Fibroblast of peridontal ligament (primary cell): ENCODE measurements at regions not wholly inside any gene's neighbourhood (a gene's known extent, or its start where the extent isn't known, plus 50 kb on each side); places are given as distances from the start of the nearest gene placed in this dataset.
A peak's percentile ranks its signal among the peaks of the same experiment; 100 is the strongest.
"Not testable (repeated sequence)": the region's sequence is repeated elsewhere in the genome, so short reads cannot be mapped to it uniquely, and the experiment has no call there.

ENCODE experiments used
- DNase-seq: peaks from one replicate; pipeline ENCODE4 v3.0.0-alpha.2; 2010; ENCODE audit errors: extremely low read depth

DNA sequence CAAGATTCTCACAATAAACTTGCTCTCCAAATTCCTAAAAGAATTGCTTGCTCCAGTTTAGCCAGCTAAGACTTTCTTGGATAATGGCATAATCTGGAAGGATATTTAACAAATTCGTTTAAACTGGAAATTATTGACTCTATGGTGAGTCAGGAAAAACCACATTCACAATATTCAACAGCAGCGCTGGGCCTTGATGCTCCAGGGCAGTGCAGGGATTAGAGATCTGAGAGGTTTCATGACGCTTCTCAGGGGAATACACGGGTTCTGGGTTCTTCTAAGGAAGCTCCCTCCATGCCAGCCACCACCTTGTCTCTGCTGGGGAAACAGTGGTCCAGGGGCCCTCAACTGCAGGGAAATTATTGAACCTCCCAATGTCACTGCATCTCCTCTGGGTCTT lies 123.3 kb upstream of the FAM20C start:
- not testable (repeated sequence) for DNase-seq

DNA sequence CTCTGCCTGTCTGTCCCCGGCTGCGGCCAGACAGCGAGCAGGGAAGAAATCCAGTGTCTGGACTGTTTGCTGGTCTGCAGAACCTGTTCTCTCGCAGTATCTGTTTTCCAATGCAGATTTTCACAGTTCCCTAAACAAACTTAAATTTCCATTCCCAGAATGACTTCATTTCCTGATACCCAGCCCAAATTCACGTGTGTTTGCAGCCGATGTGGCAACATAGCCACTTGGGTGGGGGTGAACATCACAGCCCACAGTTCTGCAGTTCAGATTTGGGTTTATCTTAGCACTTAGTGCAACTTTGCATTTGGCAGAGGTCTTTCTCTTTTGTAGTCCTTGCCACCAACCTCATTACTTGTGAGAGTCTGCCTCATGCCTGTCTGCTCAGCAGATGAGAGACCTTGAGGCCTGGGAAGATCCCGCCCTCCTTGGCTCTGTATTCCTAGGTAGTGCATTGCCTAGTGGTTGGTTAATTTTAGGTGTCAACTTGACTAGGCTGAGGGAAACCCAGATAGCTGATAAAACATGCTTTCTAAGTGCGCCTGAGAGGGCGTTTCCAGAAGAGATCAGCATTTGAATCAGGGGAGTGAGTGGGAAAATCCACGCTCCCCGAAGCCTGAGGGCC lies 122.8 kb upstream of the FAM20C start:
- DNase-seq = not testable (repeated sequence)

DNA sequence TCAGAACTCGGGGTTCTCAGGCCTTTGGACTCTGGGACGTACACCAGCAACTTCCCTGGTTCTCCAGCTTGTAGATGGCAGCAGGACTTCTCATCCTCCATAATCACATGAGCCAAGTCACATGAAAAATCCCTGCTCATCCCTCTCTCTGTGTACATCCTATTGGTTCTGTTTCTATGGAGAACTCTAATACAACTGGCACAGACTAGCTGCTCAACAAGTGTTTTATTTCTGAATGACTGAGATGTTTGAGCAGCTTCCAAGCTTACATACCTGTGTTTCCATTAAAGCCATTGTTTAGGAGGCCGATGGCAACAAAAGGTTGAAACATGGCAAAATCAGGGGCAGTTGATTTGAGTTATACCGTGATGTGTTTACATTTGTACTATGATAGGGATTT lies 122.2 kb upstream of the FAM20C start:
- not testable (repeated sequence) for DNase-seq

DNA sequence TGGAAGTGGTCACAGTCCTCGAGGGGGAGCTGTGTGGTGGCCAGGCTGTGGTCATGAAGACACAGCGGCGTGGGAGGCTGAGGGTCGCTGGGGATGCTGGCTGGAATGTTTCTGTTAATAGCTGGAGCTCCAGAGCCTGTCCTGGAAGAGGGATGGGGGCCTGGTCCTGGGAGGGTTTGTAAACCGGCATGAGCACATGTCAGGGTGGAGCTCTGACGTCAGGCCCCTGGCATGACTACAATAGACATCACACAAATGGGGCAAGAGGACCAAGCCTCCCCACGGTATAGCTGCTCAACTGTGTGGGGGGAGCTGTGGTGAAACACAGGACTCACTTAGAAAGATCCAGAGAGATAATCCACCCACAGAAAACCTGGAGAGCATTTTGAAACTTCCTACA lies 121.4 kb upstream of the FAM20C start:
- DNase-seq = peak; percentile 78

DNA sequence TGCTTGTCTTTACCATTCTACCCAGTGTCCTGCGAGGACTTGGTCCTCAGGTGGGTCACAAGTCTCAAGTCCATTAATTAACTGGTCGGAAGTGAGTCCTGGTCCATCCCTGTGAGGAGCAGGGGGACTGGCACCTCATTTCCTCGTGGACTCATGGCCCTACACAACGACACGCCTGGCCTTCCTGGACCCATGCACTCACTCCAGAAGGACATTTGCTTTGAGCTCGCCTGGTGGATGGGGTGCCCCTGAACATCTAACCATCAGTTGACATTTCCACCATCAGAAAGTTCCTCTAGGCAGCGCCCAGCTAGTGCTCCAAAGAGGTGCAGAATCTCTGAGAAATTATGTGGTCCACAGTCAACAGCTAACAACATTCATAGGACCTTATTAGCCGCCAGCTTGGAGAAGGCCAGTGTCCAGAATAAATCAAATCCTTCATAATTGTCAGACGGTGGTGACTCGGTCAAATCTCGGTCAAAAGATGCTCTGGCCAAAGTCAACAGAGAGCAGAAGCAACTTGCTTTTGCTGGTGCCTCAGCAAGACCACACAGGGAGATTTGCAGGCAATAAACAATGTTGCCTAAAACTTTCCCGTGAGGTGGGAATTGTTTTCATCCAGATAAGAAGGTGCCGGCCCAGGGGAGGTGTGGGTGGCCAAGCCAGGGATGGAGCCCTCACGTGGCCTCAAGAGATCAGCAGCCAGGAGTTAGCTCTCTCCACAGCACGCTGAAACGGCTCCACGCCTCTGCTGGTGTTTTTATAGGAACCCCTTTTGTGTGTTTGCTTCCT lies 119.9 kb upstream of the FAM20C start:
- not testable (repeated sequence) for DNase-seq

DNA sequence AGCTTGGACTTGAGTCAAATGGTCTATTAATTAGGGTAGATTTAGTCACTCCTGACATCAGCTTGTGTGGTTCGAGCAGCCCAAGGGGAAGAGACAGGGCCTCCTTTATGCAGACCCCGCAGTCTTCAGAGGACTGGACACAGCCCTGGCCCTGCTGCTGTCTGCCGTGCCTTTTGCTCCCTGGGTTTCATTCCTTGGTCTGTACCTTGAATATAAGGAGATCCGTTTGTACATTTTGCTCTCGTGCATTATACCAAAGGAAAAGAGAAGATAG lies 119.4 kb upstream of the FAM20C start:
- DNase-seq = not testable (repeated sequence)

DNA sequence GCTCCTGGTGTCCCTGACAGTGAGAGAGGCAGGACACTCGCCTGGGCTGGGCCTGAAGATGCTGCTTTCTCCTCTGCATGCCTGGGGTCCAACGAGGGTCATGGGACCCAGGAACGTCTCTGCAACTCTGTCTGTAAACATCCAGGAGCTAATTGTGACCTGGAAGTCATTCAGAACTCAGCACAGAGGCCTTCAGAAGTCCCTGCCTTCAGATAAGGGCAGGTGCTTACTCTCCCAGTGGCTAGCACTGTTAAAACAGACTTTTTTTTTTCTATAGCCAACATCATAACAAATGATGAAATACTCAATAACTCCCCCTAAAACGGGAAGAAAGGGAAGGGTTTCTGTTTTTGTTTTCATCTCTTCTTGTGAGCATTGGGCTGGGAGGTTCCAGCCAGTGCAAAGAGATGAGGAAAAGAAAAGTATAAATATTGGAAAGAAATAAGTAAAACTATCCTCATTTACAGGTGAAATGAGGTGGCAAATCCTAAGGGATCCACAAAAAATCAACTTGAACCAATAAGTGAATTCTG lies 118.3 kb upstream of the FAM20C start:
- not testable (repeated sequence) for DNase-seq

DNA sequence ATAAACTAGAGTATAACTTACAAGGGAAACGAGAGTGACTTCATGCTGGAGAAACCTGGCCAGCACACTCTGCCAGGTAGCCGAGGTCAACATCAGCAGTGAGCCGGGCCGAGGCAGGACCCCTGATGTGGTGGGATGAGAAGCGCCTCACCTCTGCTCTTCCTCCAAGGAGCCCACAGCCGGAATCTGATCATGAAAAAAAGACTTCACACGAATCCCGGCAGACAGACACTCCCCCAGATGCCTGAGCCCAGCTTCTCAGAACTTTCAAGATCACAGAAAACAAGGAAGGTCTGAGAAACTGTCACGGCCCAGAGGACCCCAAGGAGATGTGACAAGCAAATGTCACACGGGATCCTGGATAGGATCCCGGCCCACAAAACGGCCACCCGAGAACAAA lies 116.9 kb upstream of the FAM20C start:
- DNase-seq = not testable (repeated sequence)

DNA sequence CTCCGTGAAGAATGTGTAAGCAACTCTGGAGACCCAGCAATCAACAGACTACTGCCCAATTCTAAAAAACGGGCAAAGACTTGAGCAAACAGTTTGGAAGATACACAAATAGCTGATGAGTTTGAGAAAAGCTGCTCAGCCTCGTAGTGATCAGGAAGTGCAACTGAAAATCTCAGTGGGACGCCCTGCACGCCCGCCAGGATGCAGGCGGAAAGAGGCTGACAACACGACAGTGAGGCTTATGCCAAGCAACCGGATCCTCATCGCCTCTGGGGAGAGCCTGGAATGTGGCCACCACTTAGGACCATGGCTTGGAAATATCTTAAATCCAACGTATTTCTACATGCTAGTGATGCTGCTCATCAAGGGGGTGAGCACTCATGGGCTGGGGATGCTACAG lies 116.2 kb upstream of the FAM20C start:
- not testable (repeated sequence) for DNase-seq

DNA sequence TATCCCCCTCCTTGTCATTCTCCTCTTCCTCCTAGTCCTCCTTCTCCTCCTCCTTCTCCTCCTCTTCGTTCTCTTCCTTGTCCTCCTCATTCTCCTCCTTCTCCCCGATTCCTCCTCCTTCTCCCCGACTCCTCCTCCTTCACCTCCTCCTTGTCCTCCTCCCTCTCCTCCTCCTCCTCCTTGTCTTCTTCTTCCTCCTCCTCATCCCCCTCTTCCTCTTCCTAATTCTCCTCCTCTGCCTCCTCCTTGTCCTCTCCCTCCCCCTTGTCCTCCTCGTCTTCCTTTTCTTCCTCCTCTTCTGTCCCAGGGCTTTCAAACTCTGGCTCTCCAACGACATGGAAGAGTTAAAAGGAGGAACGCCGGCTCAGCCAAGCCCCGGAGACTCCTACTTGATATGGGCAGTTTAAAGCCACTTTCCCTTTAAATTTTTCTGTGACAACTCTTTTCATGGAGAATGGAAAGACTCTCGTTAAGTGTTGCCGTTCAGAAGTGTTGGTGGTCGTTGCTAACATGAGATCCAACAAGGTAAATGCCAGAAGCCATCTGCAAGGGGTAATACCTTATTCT lies 115.5 kb upstream of the FAM20C start:
- not testable (repeated sequence) for DNase-seq

DNA sequence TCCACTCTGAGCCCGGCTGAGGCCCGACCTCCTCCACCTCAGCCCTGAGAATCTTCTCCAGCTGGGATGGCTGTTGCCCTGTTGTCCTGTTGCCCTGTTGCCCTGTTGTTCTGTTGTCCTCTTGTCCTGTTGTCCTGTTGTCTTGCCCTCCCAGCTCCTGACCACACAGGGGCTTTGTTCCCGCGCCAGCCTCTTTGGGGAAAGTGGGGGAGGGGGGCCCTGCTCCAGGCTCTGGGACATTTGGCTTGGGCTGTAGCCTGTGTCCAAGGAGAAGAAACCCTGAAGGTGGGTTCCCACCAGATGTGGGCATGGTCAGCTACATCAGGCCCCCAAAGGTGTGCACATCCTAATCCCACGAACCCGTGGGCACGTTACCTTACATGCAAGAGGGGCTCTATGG lies 113.5 kb upstream of the FAM20C start:
- DNase-seq = not testable (repeated sequence)

DNA sequence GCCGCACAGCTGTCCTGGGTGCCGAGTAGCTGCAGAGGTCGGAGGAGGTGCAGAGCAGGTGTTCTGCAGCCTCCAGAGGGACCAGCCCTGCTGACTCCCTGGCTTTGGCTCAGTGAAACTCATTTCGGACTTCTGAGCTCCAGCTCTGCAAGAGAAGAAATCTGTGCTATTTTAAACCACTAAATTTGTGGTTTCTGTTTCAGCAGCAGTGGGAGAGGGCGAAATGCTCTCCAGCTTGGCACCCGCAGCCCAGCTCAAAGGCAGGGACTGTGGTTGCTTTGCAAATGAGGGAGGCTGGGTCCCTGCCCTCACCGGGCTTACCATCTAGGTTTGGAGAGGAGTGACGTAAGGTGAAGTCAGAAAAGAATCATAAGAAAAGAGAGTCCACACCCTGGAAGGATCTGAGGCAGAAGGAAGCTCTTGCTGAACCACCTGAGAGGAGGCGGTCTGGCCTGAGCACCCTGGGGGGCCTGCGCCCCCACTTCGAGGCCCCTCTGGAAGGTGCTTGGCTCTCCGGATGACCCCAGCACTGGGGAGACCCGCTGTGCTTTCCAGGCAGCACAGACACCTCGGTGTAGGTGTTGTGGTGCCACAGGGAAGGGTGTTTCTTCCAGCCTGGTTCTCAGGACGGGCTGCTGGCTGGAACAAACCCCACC lies 112.8 kb upstream of the FAM20C start:
- DNase-seq = peak; percentile 48

DNA sequence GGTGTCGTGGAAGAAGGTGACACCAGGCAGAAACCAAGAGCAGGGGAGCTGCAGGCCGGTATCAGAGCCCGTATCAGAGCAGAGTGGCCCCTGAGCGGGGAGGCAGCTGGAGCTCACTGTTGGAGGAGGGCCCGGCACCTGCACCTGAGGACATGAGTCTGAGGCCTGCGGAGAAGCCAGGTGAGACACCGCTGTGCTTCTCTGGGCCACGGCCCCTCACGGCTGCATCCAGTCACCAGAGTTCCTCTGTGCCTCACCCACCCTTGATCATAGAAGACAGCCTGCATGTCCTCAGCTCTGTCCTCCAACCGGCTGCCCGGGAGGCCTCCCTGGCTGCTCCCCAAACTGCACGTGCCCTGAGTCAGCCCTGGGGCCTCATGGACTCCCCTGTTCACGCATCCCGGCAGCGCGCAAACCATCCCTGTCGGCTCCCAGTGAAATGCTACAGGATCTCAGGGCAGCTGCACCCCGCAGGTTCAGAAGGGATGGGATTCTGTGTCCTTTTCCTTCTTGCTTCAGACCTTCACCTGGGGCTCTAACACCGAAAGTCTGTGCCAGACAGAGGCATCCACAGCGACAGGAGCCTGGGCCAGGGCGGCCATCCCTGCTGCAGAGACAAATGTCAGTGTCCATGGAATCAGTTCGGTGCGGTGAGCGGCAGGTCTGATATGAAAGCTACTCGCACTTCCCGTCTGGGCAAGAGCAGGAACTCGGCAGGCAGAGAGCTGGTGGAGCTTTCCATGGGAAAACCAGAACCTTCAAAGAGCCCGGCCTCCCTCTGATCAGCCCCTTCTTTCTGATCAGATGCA lies 111.9 kb upstream of the FAM20C start:
- no peak for DNase-seq

DNA sequence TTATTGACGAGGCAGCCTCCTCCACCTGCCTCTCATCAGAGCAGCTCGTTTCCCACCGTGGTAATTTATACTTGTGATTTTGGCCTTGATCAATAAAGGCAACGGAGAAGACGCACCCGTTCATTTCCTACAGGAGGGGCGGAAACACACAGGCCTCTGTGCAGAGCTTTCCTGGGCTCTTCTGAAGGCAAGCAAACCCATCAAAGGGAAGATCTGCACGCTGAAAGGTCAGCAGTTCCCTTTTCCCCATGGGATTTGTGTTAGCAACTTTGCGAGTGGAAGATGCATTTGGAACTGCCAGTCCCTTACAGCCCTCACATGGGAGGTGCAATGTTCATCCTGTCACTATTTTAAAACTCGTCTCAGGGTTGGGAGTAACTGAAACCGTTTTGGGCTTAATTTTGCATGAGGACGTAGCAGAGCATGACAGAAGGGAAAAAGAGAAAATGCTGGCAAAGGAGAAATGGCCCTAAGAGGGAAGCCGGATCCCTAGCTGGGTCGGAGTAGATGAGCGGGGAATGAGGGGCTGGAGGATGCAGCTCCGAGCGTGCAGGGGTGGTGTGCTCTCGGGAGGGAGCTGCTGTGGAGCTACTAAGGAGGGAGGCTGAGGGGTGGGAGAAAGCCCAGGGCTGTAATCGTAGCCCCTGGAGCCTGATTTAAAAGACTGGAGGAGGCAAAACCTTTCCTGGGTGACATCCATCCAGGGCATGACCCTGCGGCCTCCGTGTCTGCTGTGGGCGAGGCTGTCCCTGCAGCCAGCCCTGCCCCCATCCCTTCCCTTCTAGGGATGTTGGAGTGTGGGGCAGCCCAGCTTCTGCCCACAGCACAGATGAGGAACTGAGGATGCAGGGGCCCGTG lies 111.1 kb upstream of the FAM20C start:
- no peak for DNase-seq

DNA sequence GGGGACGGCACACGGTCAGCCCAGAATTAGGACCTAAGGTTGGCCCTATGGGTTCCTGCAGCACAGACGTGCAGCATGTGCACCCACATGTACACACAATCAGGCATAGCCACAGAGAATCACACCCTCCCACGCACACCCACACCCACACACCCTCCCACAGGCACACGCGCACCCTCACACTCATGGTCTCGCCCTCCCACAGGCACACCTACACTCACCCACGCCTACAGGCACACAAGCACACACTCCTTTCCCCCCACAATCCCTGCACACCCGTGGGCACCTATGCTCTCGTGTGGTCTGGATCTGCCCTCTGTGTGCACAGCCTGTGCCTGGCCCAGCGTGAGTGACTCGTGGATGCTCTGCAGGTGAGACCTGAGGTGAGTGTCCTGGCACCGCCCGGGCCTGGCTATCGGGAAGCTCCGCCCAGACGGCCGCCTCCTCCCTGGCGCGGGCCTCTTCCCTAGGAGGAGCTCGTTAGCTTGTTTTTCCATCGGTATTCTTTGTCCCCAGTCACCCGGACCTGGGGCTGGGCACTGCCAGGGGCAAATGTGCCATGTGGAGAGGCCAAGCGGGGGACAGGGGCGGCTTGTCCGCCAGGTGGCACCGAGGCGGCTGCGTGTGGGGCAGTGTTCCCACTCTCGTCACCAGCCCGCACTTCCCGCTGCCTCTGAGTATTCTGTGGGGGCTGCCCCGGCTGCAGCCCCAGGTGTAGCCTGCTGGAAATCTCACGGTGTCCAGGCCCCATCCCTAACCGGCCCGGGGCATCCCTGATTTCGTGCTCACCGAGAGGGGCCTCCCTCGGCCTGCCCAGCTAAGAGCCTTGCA lies 110.2 kb upstream of the FAM20C start:
- DNase-seq = no peak

DNA sequence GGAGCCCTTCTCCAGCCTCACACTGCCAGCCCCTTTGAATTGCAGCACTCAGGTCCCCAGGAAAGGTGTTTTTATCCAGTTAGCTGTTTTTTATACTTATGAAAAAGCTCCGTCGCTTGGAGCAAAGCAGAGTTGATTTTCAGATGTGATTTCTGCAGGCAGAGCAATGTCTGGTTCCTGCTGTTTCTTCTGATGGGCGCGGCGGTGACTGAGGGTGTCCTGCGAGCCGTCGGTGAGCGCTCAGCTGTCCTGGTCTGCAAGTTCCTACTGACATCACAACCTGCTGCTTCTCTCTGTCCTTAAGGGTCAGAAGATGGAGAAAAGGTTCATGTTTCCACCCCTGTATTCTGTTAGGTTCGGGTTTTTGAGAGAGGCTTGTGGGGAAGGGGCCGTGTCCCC lies 109.6 kb upstream of the FAM20C start:
- no peak for DNase-seq

DNA sequence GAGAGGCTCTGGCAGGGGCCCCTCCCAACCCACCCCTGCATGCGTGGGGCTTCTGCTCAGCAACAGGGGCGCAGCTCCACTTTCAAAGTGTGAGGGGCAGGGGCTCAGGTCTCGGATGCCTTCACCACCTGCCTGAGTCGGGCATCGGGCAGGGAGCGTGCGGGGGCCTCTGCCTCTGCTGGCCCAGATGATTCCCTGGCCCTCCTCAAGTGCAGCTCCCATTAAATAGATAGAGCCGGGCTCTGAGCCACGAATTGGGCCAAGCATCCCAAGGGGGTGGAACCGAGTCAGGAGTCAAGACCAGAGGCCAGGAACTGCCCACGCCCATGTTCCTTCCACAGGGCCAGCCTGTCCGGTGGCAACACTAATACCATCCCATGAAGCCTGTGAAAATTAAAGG lies 108.9 kb upstream of the FAM20C start:
- DNase-seq = no peak

DNA sequence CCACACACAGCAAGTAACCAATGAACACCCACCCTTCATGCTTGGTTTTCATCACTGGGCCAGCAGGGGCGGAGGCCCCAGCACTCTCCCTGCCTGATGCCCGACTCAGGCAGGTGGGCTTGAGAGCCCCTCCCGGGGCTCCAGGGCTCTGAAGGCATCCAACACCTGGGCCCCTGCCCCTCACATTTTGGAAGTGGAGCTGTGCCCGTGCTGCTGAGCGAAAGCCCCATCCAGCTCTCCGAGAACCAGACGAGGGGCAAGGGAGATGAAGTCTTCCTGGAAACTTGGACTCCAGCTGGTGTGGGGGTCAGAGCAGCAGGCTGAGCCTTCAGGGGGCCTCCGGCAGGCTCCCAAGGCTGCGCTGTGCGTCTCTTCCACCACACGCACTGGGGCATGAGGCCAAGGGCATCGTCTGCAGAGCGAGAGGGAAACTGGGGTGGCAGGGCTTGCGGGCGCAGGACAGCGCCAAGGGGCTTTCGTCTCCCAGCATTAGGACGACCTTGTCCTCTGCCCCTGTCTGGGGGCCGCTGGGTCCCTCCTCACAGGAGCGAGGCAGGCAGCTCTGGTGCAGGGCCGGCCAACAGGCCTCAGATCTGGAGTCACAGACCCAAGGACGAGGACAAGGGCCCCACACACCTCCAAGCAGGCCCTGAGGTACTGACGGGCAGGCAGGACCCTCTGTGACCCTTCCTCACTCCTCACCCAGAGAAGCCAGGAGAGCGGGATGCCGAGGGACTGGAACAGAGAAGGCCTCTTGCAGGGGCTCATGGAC lies 108.3 kb upstream of the FAM20C start:
- no peak for DNase-seq

DNA sequence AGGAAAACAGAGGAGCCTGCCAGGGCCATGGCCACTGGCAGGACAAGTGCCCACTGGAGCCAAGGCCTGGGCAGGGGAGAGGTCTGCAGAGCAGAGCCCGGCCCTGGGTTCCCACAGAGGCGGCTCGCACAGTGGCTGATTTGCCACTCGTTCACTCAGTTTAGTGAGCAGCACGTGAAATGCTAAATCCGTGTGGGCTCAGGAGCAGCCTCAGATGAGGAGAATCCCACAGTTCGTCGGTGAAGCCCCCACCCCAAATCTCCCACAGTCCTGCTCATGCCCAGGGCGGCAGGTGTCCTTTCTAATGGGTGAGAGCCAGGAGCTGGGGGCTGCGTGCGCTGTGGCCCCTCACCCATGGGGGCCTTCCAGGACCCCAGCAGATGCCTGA lies 107.7 kb upstream of the FAM20C start:
- DNase-seq = no peak
